K562 (cell line): ENCODE measurements at regions not wholly inside any gene's neighbourhood (a gene's known extent, or its start where the extent isn't known, plus 50 kb on each side); places are given as distances from the start of the nearest gene placed in this dataset.

Experiments used
- HDAC1 ChIP-seq, 2 experiments: fragments of 450-650 bp; IDR thresholded peaks; 2 replicates each; pipeline ENCODE4 v1.6.1; 2016 to 2017; ENCODE audit warnings: inconsistent platforms in 1 of 2, mild to moderate bottlenecking in 1 of 2, moderate library complexity in 1 of 2
- KDM1A ChIP-seq, 2 experiments: fragments of 450-650 bp; IDR thresholded peaks; 2 replicates each; pipeline ENCODE4 v1.6.1; 2016; ENCODE audit warnings: mild to moderate bottlenecking in 2 of 2
- NFYB ChIP-seq: IDR thresholded peaks from 2 replicates; pipeline ENCODE4 v1.6.1; 2011; ENCODE audit warnings: mild to moderate bottlenecking, moderate library complexity; ENCODE audit not compliant: insufficient read length; ENCODE audit errors: extremely low read depth
- POLR2A ChIP-seq: fragments of 450-650 bp; conservative IDR thresholded peaks from 2 replicates; pipeline ENCODE4 v1.6.1; 2016
- POLR2AphosphoS5 ChIP-seq: IDR thresholded peaks from 2 replicates; pipeline ENCODE4 v1.6.1; 2011; ENCODE audit warnings: mild to moderate bottlenecking, low read depth, low read length, moderate library complexity; ENCODE audit not compliant: control insufficient read depth, insufficient read depth
- RHOXF2B ChIP-seq: fragments of 250-450 bp; sonication (Bioruptor Pico); conservative IDR thresholded peaks from 2 replicates; pipeline ENCODE4 v1.5.1; 2021
- TEAD4 ChIP-seq, 2 experiments: sonication (generic) in 1 of 2; formaldehyde crosslinking in 1 of 2; IDR thresholded peaks; 2 replicates each; pipeline versions ENCODE4 v1.6.1 to v1.8.0; 2012 to 2022; ENCODE audit warnings: borderline replicate concordance in 1 of 2, inconsistent platforms in 1 of 2, low read length in 1 of 2, mild to moderate bottlenecking in 1 of 2, missing genetic modification reagents in 1 of 2
- TF ChIP-seq, protein P1 (sequence below), 2 experiments: IDR thresholded peaks; 2 replicates each; pipeline ENCODE4 v1.6.1; 2012; ENCODE audit warnings: improper control_type of control experiment in 2 of 2, low read depth in 2 of 2, low read length in 2 of 2, borderline replicate concordance in 1 of 2
- TF ChIP-seq, protein P2 (sequence below): fragments of 450-650 bp; IDR thresholded peaks from 2 replicates; pipeline ENCODE4 v1.7.1; 2018; ENCODE audit warnings: mild to moderate bottlenecking, low read depth; ENCODE audit not compliant: partially characterized antibody

DNA sequence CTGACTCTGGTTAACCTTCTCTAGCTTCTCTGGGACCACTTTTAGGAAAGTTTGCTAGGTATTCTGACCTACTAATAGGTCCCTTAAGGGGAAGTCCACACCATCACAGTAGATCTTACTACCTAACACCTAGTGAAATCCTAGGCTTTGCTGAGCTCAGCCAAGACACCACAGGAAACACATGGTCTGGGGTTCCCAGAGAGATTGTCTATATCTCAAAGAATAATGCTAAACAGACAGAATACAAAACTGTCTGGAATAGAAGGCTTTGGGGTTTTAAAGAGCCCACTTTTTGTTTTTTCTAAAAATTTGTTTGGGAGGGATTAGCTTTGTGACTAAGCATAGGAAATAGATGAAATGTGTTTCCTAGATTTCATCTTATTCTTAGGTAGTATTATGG is 395.1 kb downstream of the ARHGEF28 start:
- no peak for TF ChIP-seq POLR2A
- TF ChIP-seq HDAC1 (IDR thresholded peaks at IDR 0.05), result no peak
- no peak for TF ChIP-seq RHOXF2B (CRISPR knock-in tag)
- no peak for TF ChIP-seq TEAD4 (IDR thresholded peaks at IDR 0.05; ENCODE audit: low read length)
- no peak for TF ChIP-seq TEAD4 (CRISPR knock-in tag; IDR thresholded peaks at IDR 0.05; ENCODE audit: borderline replicate concordance)
- no peak for TF ChIP-seq POLR2AphosphoS5
- TF ChIP-seq, protein P1, sequence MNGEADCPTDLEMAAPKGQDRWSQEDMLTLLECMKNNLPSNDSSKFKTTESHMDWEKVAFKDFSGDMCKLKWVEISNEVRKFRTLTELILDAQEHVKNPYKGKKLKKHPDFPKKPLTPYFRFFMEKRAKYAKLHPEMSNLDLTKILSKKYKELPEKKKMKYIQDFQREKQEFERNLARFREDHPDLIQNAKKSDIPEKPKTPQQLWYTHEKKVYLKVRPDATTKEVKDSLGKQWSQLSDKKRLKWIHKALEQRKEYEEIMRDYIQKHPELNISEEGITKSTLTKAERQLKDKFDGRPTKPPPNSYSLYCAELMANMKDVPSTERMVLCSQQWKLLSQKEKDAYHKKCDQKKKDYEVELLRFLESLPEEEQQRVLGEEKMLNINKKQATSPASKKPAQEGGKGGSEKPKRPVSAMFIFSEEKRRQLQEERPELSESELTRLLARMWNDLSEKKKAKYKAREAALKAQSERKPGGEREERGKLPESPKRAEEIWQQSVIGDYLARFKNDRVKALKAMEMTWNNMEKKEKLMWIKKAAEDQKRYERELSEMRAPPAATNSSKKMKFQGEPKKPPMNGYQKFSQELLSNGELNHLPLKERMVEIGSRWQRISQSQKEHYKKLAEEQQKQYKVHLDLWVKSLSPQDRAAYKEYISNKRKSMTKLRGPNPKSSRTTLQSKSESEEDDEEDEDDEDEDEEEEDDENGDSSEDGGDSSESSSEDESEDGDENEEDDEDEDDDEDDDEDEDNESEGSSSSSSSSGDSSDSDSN (IDR thresholded peaks at IDR 0.05; ENCODE audit: borderline replicate concordance in 1 of 2, low read depth in 2 of 2, low read length in 2 of 2), result no peak
- no peak for TF ChIP-seq KDM1A (IDR thresholded peaks at IDR 0.05)
- no peak for TF ChIP-seq NFYB
- TF ChIP-seq, protein P2, sequence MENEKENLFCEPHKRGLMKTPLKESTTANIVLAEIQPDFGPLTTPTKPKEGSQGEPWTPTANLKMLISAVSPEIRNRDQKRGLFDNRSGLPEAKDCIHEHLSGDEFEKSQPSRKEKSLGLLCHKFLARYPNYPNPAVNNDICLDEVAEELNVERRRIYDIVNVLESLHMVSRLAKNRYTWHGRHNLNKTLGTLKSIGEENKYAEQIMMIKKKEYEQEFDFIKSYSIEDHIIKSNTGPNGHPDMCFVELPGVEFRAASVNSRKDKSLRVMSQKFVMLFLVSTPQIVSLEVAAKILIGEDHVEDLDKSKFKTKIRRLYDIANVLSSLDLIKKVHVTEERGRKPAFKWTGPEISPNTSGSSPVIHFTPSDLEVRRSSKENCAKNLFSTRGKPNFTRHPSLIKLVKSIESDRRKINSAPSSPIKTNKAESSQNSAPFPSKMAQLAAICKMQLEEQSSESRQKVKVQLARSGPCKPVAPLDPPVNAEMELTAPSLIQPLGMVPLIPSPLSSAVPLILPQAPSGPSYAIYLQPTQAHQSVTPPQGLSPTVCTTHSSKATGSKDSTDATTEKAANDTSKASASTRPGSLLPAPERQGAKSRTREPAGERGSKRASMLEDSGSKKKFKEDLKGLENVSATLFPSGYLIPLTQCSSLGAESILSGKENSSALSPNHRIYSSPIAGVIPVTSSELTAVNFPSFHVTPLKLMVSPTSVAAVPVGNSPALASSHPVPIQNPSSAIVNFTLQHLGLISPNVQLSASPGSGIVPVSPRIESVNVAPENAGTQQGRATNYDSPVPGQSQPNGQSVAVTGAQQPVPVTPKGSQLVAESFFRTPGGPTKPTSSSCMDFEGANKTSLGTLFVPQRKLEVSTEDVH, result no peak
